GM12891 (cell line): ENCODE measurements at regions not wholly inside any gene's neighbourhood (a gene's known extent, or its start where the extent isn't known, plus 50 kb on each side); places are given as distances from the start of the nearest gene placed in this dataset.

Experiments
- POLR2A ChIP-seq: IDR thresholded peaks from 2 replicates; pipeline ENCODE4 v1.6.1; 2011; ENCODE audit warnings: low read depth, low read length, control low read depth
- POLR2AphosphoS5 ChIP-seq: IDR thresholded peaks from 2 replicates; pipeline ENCODE4 v1.6.1; 2011; ENCODE audit warnings: low read depth, low read length, control low read depth
- POU2F2 ChIP-seq: IDR thresholded peaks from 2 replicates; pipeline ENCODE4 v1.6.1; 2011; ENCODE audit warnings: low read depth, mild to moderate bottlenecking, control low read depth, low read length, moderate library complexity
- TAF1 ChIP-seq: IDR thresholded peaks from 2 replicates; pipeline ENCODE4 v1.6.1; 2011; ENCODE audit warnings: low read depth, low read length, control low read depth

GRCh38 chr1:81690676-81691453 is 109.9 kb upstream of the ADGRL2 start:
- TF ChIP-seq POU2F2 (no peak), POLR2A (no peak), TAF1 (no peak), POLR2AphosphoS5 (no peak)
